ENCODE measurements at regions not wholly inside any gene's neighbourhood (a gene's known extent, or its start where the extent isn't known, plus 50 kb on each side); places are given as distances from the start of the nearest gene placed in this dataset.
"Not testable (repeated sequence)": the region's sequence is repeated elsewhere in the genome, so short reads cannot be mapped to it uniquely, and the experiment has no call there.

- DNase-seq (ENCODE audit: extremely low read depth, low read depth): no peak
These were observed 298.0 kb upstream of the PROK2 start for GRCh38 chr3:72082776-72083462.

- DNase-seq (ENCODE audit: extremely low read depth, low read depth): no peak
These were observed 297.3 kb upstream of the PROK2 start for GRCh38 chr3:72082186-72082715.

GRCh38 chr3:72081471-72082185 is 296.7 kb upstream of the PROK2 start:
- no peak for DNase-seq (ENCODE audit: extremely low read depth, low read depth)

GRCh38 chr3:72080800-72081199 is 295.9 kb upstream of the PROK2 start:
- DNase-seq (ENCODE audit: extremely low read depth, low read depth): no peak

GRCh38 chr3:72080095-72080494 is 295.1 kb upstream of the PROK2 start:
- DNase-seq (ENCODE audit: extremely low read depth, low read depth): no peak

- DNase-seq (ENCODE audit: extremely low read depth, low read depth): no peak
These were observed 294.5 kb upstream of the PROK2 start for GRCh38 chr3:72079369-72079872.

- DNase-seq (ENCODE audit: extremely low read depth, low read depth): no peak
These were observed 293.9 kb upstream of the PROK2 start for GRCh38 chr3:72078676-72079368.

GRCh38 chr3:72077473-72078259 is 292.7 kb upstream of the PROK2 start:
- no peak for DNase-seq (ENCODE audit: extremely low read depth, low read depth)

- DNase-seq (ENCODE audit: extremely low read depth, low read depth): not testable (repeated sequence)
These were observed 290.9 kb upstream of the PROK2 start for GRCh38 chr3:72075848-72076247.

- no peak for DNase-seq (ENCODE audit: extremely low read depth, low read depth)
These were observed 286.7 kb upstream of the PROK2 start for GRCh38 chr3:72071624-72072023.

- DNase-seq (ENCODE audit: extremely low read depth, low read depth): no peak
These were observed 285.1 kb upstream of the PROK2 start for GRCh38 chr3:72070005-72070404.

GRCh38 chr3:72069543-72069942 is 284.6 kb upstream of the PROK2 start:
- DNase-seq (ENCODE audit: extremely low read depth, low read depth): no peak

GRCh38 chr3:72068621-72069020 is 283.7 kb upstream of the PROK2 start:
- DNase-seq (ENCODE audit: extremely low read depth, low read depth): no peak

GRCh38 chr3:72067721-72068120 is 282.8 kb upstream of the PROK2 start:
- DNase-seq (ENCODE audit: extremely low read depth, low read depth): no peak

GRCh38 chr3:72065872-72066641 is 281.1 kb upstream of the PROK2 start:
- no peak for DNase-seq (ENCODE audit: extremely low read depth, low read depth)

GRCh38 chr3:72065236-72065635 is 280.3 kb upstream of the PROK2 start:
- DNase-seq (ENCODE audit: extremely low read depth, low read depth): no peak

GRCh38 chr3:72064727-72065126 is 279.8 kb upstream of the PROK2 start:
- not testable (repeated sequence) for DNase-seq (ENCODE audit: extremely low read depth, low read depth)

- no peak for DNase-seq (ENCODE audit: extremely low read depth, low read depth)
These were observed 277.1 kb upstream of the PROK2 start for GRCh38 chr3:72062017-72062416.

- DNase-seq (ENCODE audit: extremely low read depth, low read depth): no peak
These were observed 275.6 kb upstream of the PROK2 start for GRCh38 chr3:72060447-72061034.

Measured in NCI-H460 (cell line).